ENCODE measurements at regions not wholly inside any gene's neighbourhood (a gene's known extent, or its start where the extent isn't known, plus 50 kb on each side); places are given as distances from the start of the nearest gene placed in this dataset.

- TF ChIP-seq, protein P1, sequence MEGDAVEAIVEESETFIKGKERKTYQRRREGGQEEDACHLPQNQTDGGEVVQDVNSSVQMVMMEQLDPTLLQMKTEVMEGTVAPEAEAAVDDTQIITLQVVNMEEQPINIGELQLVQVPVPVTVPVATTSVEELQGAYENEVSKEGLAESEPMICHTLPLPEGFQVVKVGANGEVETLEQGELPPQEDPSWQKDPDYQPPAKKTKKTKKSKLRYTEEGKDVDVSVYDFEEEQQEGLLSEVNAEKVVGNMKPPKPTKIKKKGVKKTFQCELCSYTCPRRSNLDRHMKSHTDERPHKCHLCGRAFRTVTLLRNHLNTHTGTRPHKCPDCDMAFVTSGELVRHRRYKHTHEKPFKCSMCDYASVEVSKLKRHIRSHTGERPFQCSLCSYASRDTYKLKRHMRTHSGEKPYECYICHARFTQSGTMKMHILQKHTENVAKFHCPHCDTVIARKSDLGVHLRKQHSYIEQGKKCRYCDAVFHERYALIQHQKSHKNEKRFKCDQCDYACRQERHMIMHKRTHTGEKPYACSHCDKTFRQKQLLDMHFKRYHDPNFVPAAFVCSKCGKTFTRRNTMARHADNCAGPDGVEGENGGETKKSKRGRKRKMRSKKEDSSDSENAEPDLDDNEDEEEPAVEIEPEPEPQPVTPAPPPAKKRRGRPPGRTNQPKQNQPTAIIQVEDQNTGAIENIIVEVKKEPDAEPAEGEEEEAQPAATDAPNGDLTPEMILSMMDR (IDR thresholded peaks at IDR 0.05): no peak
- no peak for TF ChIP-seq POLR2A (IDR thresholded peaks at IDR 0.05)
Measured at GRCh38 chr11:26187639-26188038, 144.3 kb upstream of the ANO3 start.
